Astrocyte of the spinal cord (primary cell): ENCODE measurements at regions not wholly inside any gene's neighbourhood (a gene's known extent, or its start where the extent isn't known, plus 50 kb on each side); places are given as distances from the start of the nearest gene placed in this dataset.

Experiments used
- DNase-seq: peaks from one replicate; pipeline ENCODE4 v3.0.0; 2011; ENCODE audit warnings: low read depth, low spot score
- H3K4me3 ChIP-seq: 2 replicates; pipeline ENCODE4 v1.5.1; 2011; ENCODE audit warnings: low read depth, mild to moderate bottlenecking, low read length, moderate library complexity
- CTCF ChIP-seq: IDR thresholded peaks from 2 replicates; pipeline ENCODE4 v1.5.1; 2012; ENCODE audit warnings: low read depth, mild to moderate bottlenecking, low read length, inconsistent platforms
- in situ Hi-C: cut with HindIII; loops from 2 replicates; pipeline ENCODE4 v1.10.0; 2017; ENCODE audit warnings: low sequenced_read_pairs

GRCh38 chr19:32012886-32013631, 332.4 kb upstream of the ZNF507 start:
- H3K4me3 ChIP-seq = no peak overlapping the region
- in situ Hi-C loops = no loop called here
- no peak for TF ChIP-seq CTCF
- DNase-seq = no peak

- DNase-seq = peak; percentile 12
- in situ Hi-C loops = no loop called here
- no peak overlapping the region for H3K4me3 ChIP-seq
- no peak for TF ChIP-seq CTCF
Observed at GRCh38 chr19:32017176-32017953, 328.0 kb upstream of the ZNF507 start.

DNA sequence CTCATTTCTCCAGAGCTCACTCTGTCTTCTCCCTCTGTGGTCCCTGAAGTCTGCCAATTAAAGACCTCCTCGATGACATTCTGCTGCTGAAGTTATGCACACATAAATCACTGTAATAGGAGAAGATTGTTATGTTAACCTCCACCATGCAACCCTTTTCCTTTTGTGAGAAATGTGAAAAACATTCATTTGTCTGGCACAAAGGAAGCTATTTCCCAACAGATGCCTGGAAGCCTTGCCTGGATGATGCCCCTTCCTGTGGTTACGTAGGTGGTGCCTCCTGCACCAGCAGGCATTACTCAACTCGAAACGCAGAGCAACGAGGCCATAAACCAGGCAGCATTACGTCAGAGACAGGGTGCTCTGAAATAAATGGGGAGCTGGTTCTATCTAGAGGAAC, 327.4 kb upstream of the ZNF507 start:
- DNase-seq = peak; percentile 50
- H3K4me3 ChIP-seq = no peak overlapping the region
- in situ Hi-C loops = no loop called here
- no peak for TF ChIP-seq CTCF

GRCh38 chr19:32020538-32020937, 324.9 kb upstream of the ZNF507 start:
- in situ Hi-C loops = no loop called here

DNA sequence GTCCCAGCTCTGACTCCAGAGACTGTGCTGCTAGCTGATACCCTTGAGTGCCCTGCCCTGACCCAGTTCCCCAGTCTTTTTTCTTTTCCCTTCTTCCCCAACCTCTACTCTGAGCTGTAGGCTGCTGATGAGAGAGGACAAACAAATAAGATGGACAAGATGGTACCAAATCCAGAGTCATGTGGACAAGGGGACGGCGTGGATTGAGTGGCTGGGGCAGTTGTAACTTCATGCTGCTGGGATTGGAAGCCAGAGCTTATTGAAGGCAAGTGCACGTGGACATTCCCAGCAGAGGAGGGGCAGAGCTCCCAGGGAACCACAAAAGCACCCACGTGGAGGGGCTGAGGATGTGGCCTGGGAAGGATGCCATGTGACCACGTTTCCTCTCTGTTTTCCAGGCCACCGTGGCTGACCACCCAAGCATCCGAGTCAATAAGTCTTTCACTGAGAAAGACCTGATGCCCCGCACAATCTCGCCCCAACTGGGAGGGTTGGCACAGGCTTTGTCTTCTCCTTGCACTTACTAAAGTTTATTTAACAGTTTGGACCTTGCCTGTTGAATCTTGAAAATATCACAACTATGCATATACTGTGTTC, 323.3 kb upstream of the ZNF507 start:
- H3K4me3 ChIP-seq = no peak overlapping the region
- in situ Hi-C loops = no loop called here
- no peak for DNase-seq
- no peak for TF ChIP-seq CTCF

More at GRCh38 chr19:32020538-32020937, 324.9 kb upstream of the ZNF507 start:
- no peak overlapping the region for H3K4me3 ChIP-seq
- DNase-seq = no peak
- no peak for TF ChIP-seq CTCF

DNA sequence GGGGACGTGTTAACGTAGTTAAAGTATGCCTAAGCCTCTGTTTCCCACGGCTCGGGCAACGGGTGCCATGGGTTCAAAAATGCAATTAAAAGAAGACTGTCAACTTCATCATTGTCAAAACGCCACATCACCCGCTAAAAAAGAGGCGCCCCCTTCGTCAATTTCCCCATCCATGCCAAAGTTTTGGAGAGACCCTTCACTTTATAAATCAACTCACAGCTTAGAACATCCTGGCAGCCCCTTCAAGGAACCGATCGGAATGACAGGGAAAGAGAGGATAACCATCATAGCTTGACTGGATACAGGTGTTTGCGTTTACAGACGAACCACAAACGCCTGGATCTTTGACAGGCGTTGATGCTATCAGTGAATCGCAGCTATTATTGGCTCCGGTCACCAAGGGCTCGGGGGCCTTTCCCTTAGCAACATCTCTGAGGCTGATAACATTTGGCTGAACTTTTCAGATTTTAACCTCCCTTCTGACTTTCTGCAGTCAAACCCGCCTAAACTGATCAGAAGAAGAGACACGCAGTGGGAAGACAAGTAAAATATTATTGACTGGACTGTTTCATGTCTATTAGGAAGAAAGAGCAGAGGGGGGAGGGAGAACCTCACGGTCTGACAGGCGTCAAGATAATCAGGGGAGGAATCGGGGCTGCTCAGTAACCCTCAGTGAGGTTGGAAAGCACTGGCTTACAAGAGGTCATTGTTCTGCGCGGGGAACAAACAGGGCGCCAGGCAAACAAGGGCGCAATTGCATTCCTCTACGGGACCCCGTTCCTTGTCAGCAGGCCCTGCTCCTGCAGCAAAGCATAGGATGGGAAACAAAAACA, 322.5 kb upstream of the ZNF507 start:
- TF ChIP-seq CTCF = no peak
- in situ Hi-C loops = no loop called here
- DNase-seq = no peak
- no peak overlapping the region for H3K4me3 ChIP-seq
